HepG2 (cell line): ENCODE measurements at regions not wholly inside any gene's neighbourhood (a gene's known extent, or its start where the extent isn't known, plus 50 kb on each side); places are given as distances from the start of the nearest gene placed in this dataset.
"Not testable (repeated sequence)": the region's sequence is repeated elsewhere in the genome, so short reads cannot be mapped to it uniquely, and the experiment has no call there.

Source experiments
- ATAC-seq: fragments of 200-7000 bp; cut with Tn5 transposase; 3 replicates; pipeline ENCODE4 v1.9.1; 2020; ENCODE audit warnings: mild to moderate bottlenecking, moderate library complexity
- BruUV-seq: library from RNA; stranded (reverse); fragments of 400-500 nt; replicated peaks from 2 replicates; lab custom pipeline; 2021; lab: Mats Ljungman, UMichigan
- CTCF ChIA-PET: fragments of 300-600 bp; formaldehyde crosslinking; extraction: SDS; loops from one replicate; lab custom pipeline; 2021; ENCODE audit warnings: low total read pairs, inconsistent platforms, low intra/inter-chr PET ratio; lab: Yijun Ruan, JAX
- POLR2A ChIA-PET: fragments of 350-600 bp; sonication (Branson Sonifier 250); formaldehyde crosslinking; loops from one replicate; lab custom pipeline; 2020; ENCODE audit warnings: antibody characterized with exemption, inconsistent platforms; lab: Yijun Ruan, JAX
- DNase-seq: peaks from one replicate; pipeline ENCODE4 v3.0.0-alpha.2; 2015; ENCODE audit warnings: low spot score
- FAIRE-seq: peaks from 3 replicates; lab custom pipeline; 2011; peaks lifted over from hg19 to GRCh38; lab: Jason Lieb, UNC
- H2AFZ ChIP-seq: one replicate; pipeline ENCODE4 v1.6.1; 2011; ENCODE audit warnings: low read length, inconsistent platforms
- H3K27ac ChIP-seq: fragments of 300-600 bp; 3 replicates; pipeline ENCODE4 v1.8.0; 2011; ENCODE audit warnings: mixed run types, mild to moderate bottlenecking, mixed read lengths, low read length, inconsistent platforms; ENCODE audit not compliant: insufficient read depth; ENCODE audit errors: extremely low read length
- H3K27me3 ChIP-seq, 2 experiments: fragments of 200-600 bp in 1 of 2; 2 replicates in 1 of 2; 3 replicates in 1 of 2; pipeline versions ENCODE4 v1.6.0 to v1.8.0; 2011; ENCODE audit warnings: low read length in 2 of 2, mild to moderate bottlenecking in 2 of 2, moderate library complexity in 2 of 2, inconsistent platforms in 1 of 2; ENCODE audit not compliant: insufficient read depth in 2 of 2, control insufficient read depth in 1 of 2
- H3K36me3 ChIP-seq, 2 experiments: fragments of 200-600 bp in 1 of 2; replicated peaks in 1 of 2; 2 replicates in 1 of 2; 3 replicates in 1 of 2; pipeline versions ENCODE4 v1.5.1 to v1.8.0; 2011; ENCODE audit warnings: low read length in 2 of 2, inconsistent platforms in 1 of 2; ENCODE audit not compliant: insufficient read depth in 2 of 2, control insufficient read depth in 1 of 2
- H3K4me1 ChIP-seq: 2 replicates; pipeline ENCODE4 v1.5.1; 2012; ENCODE audit warnings: low read length, inconsistent platforms; ENCODE audit not compliant: insufficient read depth
- H3K4me2 ChIP-seq: 2 replicates; pipeline ENCODE4 v1.6.0; 2011; ENCODE audit warnings: low read depth, low read length, inconsistent platforms
- H3K4me3 ChIP-seq, 3 experiments: fragments of 200-600 bp in 1 of 3; sonication (generic), shearing (Covaris generic) in 1 of 3; replicated peaks in 1 of 3; 2 replicates each; pipeline ENCODE4 v1.5.1; 2011 to 2016; ENCODE audit warnings: low read length in 3 of 3, inconsistent platforms in 2 of 3, low read depth in 2 of 3, mild to moderate bottlenecking in 2 of 3, control low read depth in 1 of 3, mixed read lengths in 1 of 3; ENCODE audit not compliant: insufficient read depth in 1 of 3
- H3K79me2 ChIP-seq: one replicate; pipeline ENCODE4 v1.6.1; 2011; ENCODE audit warnings: low read length, inconsistent platforms; ENCODE audit not compliant: insufficient read depth
- H3K9ac ChIP-seq: 2 replicates; pipeline ENCODE4 v1.6.0; 2011; ENCODE audit warnings: mild to moderate bottlenecking, low read depth, low read length, inconsistent platforms; ENCODE audit not compliant: insufficient read depth
- H3K9me3 ChIP-seq: 2 replicates; pipeline ENCODE4 v1.5.1; 2012; ENCODE audit warnings: mild to moderate bottlenecking, low read length
- H4K20me1 ChIP-seq: 2 replicates; pipeline ENCODE4 v1.6.0; 2011; ENCODE audit warnings: inconsistent platforms, mild to moderate bottlenecking, low read length, moderate library complexity; ENCODE audit not compliant: insufficient read depth
- ETV6 ChIP-seq: sonication (generic); formaldehyde crosslinking; conservative IDR thresholded peaks from 2 replicates; pipeline ENCODE4 v1.4.0; 2020; ENCODE audit warnings: missing genetic modification reagents
- RXRA ChIP-seq: sonication (generic); formaldehyde crosslinking; IDR thresholded peaks from 2 replicates; pipeline ENCODE4 v1.5.1; 2020; ENCODE audit warnings: missing genetic modification reagents
- SIN3A ChIP-seq: IDR thresholded peaks from 2 replicates; pipeline ENCODE4 v1.6.1; 2011; ENCODE audit warnings: low read depth, mild to moderate bottlenecking, control low read depth, low read length, borderline replicate concordance
- ZNF230 ChIP-seq: sonication (generic); formaldehyde crosslinking; IDR thresholded peaks from 2 replicates; pipeline ENCODE4 v1.4.0; 2020; ENCODE audit warnings: mild to moderate bottlenecking, missing genetic modification reagents
- ZNF350 ChIP-seq: sonication (generic); formaldehyde crosslinking; IDR thresholded peaks from 2 replicates; pipeline ENCODE4 v1.4.0; 2020; ENCODE audit warnings: mild to moderate bottlenecking, low read depth, missing genetic modification reagents, borderline replicate concordance
- ZNF530 ChIP-seq: sonication (generic); formaldehyde crosslinking; IDR thresholded peaks from 2 replicates; pipeline ENCODE4 v1.5.0; 2020; ENCODE audit warnings: low read depth, mild to moderate bottlenecking, missing genetic modification reagents
- ZSCAN21 ChIP-seq: sonication (generic); formaldehyde crosslinking; IDR thresholded peaks from 2 replicates; pipeline ENCODE4 v1.8.0; 2022; ENCODE audit warnings: mild to moderate bottlenecking, missing genetic modification reagents, moderate library complexity, borderline replicate concordance
- WGBS: methylation state at CpG from one replicate; pipeline ENCODE4 v1.1.6; 2017; ENCODE audit warnings: low lambda C conversion rate; 5-methylcytosine and 5-hydroxymethylcytosine counted together
- in situ Hi-C: cut with HindIII; loops from 2 replicates; pipeline ENCODE4 v1.10.0; 2017; ENCODE audit warnings: low pct_unique_long_range_greater_than_20kb; ENCODE audit not compliant: extremely low pct_ligation_motif_present
- intact Hi-C: fragments of 100-400 bp; cut with micrococcal nuclease; formaldehyde crosslinking; loops from one replicate; pipeline ENCODE4 v1.10.0; 2022; ENCODE audit not compliant: unreplicated experiment
- TF ChIP-seq, protein P1 (sequence below): IDR thresholded peaks from 2 replicates; pipeline ENCODE4 v1.6.1; 2016; ENCODE audit warnings: low read depth, missing genetic modification reagents, missing compliant biosample characterization
- TF ChIP-seq, protein P2 (sequence below): sonication (generic); formaldehyde crosslinking; IDR thresholded peaks from 2 replicates; pipeline ENCODE4 v1.4.0; 2020; ENCODE audit warnings: mild to moderate bottlenecking, low read depth, missing genetic modification reagents

DNA sequence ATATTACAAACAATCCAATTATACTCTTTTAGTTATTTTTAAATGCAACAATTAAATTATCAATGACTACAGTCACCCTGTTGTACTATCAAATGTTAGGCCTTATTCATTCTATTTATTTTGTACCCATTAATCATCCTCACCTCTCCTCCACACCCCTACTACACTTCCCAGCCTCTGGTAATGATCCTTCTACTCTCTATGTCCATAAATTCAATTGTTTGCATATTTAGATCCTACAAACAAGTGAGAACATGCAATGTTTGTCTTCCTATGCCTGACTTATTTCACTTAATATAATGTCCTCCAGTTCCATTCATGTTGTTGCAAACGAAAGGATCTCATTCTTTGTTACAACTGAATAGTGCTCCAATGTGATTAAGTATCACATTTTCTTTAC is 1414.6 kb downstream of the SLITRK1 start (continued):
- TF ChIP-seq SIN3A (no peak), ZNF350 (CRISPR knock-in tag) (no peak), ZNF530 (CRISPR knock-in tag) (no peak), ZNF230 (CRISPR knock-in tag) (no peak), ETV6 (no peak), ZSCAN21 (no peak), RXRA (no peak)
- TF ChIP-seq, protein P1, sequence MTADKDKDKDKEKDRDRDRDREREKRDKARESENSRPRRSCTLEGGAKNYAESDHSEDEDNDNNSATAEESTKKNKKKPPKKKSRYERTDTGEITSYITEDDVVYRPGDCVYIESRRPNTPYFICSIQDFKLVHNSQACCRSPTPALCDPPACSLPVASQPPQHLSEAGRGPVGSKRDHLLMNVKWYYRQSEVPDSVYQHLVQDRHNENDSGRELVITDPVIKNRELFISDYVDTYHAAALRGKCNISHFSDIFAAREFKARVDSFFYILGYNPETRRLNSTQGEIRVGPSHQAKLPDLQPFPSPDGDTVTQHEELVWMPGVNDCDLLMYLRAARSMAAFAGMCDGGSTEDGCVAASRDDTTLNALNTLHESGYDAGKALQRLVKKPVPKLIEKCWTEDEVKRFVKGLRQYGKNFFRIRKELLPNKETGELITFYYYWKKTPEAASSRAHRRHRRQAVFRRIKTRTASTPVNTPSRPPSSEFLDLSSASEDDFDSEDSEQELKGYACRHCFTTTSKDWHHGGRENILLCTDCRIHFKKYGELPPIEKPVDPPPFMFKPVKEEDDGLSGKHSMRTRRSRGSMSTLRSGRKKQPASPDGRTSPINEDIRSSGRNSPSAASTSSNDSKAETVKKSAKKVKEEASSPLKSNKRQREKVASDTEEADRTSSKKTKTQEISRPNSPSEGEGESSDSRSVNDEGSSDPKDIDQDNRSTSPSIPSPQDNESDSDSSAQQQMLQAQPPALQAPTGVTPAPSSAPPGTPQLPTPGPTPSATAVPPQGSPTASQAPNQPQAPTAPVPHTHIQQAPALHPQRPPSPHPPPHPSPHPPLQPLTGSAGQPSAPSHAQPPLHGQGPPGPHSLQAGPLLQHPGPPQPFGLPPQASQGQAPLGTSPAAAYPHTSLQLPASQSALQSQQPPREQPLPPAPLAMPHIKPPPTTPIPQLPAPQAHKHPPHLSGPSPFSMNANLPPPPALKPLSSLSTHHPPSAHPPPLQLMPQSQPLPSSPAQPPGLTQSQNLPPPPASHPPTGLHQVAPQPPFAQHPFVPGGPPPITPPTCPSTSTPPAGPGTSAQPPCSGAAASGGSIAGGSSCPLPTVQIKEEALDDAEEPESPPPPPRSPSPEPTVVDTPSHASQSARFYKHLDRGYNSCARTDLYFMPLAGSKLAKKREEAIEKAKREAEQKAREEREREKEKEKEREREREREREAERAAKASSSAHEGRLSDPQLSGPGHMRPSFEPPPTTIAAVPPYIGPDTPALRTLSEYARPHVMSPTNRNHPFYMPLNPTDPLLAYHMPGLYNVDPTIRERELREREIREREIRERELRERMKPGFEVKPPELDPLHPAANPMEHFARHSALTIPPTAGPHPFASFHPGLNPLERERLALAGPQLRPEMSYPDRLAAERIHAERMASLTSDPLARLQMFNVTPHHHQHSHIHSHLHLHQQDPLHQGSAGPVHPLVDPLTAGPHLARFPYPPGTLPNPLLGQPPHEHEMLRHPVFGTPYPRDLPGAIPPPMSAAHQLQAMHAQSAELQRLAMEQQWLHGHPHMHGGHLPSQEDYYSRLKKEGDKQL (CRISPR knock-in tag): no peak
- TF ChIP-seq, protein P2, sequence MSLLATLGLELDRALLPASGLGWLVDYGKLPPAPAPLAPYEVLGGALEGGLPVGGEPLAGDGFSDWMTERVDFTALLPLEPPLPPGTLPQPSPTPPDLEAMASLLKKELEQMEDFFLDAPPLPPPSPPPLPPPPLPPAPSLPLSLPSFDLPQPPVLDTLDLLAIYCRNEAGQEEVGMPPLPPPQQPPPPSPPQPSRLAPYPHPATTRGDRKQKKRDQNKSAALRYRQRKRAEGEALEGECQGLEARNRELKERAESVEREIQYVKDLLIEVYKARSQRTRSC: no peak

DNA sequence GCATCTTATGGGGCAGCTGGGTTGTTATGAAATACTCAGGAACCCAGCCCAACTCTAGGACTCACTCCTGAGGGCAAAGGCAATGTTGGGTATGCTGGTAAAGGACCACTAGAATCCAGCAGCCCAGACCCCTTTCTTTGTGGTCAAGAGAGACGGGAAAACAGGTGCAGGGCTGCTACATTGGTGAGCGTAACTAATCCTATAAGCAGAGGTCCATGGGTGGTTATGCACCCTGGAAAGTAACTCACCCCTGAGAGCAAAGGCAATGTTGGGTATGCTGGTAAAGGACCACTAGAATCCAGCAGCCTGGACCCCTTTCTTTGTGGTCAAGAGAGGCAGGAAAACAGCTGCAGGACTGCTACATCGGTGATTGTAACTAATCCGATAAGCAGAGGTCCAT is 1422.7 kb downstream of the SLITRK1 start:
- WGBS: 8% methylated on average over 3 of the region's 4 CpGs
- intact Hi-C loops, DNase-seq, H4K20me1 ChIP-seq, BruUV-seq, CTCF ChIA-PET, H3K27ac ChIP-seq, FAIRE-seq, H3K27me3 ChIP-seq, H3K36me3 ChIP-seq, POLR2A ChIA-PET, H2AFZ ChIP-seq, H3K79me2 ChIP-seq, H3K4me1 ChIP-seq, H3K4me2 ChIP-seq, H3K4me3 ChIP-seq, H3K9ac ChIP-seq, ATAC-seq, H3K9me3 ChIP-seq, in situ Hi-C loops: not testable (repeated sequence)
